K562 (cell line): ENCODE measurements at regions not wholly inside any gene's neighbourhood (a gene's known extent, or its start where the extent isn't known, plus 50 kb on each side); places are given as distances from the start of the nearest gene placed in this dataset.

Experiments
- ADNP ChIP-seq: fragments of 200-800 bp; sonication (Bioruptor generic); IDR thresholded peaks from 2 replicates; pipeline ENCODE4 v1.6.1; 2016; ENCODE audit warnings: missing genetic modification characterization, missing compliant biosample characterization
- CHD2 ChIP-seq: IDR thresholded peaks from 2 replicates; pipeline ENCODE4 v1.6.1; 2011; ENCODE audit warnings: low read depth, low read length
- CREM ChIP-seq: IDR thresholded peaks from 2 replicates; pipeline ENCODE4 v1.6.1; 2014; ENCODE audit warnings: antibody characterized with exemption, low read depth
- CXXC5 ChIP-seq: fragments of 250-450 bp; sonication (Bioruptor Pico); IDR thresholded peaks from 2 replicates; pipeline ENCODE4 v1.8.0; 2022; ENCODE audit warnings: inconsistent platforms, mild to moderate bottlenecking, moderate library complexity
- ETV1 ChIP-seq: fragments of 450-650 bp; conservative IDR thresholded peaks from 2 replicates; pipeline ENCODE4 v1.6.1; 2016; ENCODE audit warnings: missing genetic modification characterization, control low read depth, low read depth, missing compliant biosample characterization
- FOSL1 ChIP-seq: fragments of 200-800 bp; sonication (Bioruptor generic); conservative IDR thresholded peaks from 2 replicates; pipeline ENCODE4 v1.6.1; 2016; ENCODE audit warnings: missing genetic modification characterization, missing compliant biosample characterization
- KDM2B ChIP-seq: fragments of 250-450 bp; sonication (Bioruptor Pico); IDR thresholded peaks from 2 replicates; pipeline ENCODE4 v1.8.0; 2021; ENCODE audit warnings: mild to moderate bottlenecking, moderate library complexity
- KLF16 ChIP-seq: IDR thresholded peaks from 2 replicates; pipeline ENCODE4 v1.6.1; 2016; ENCODE audit warnings: antibody characterized with exemption
- MITF ChIP-seq: IDR thresholded peaks from 2 replicates; pipeline ENCODE4 v1.6.1; 2014; ENCODE audit warnings: antibody characterized with exemption
- MYNN ChIP-seq, 2 experiments: sonication (generic); formaldehyde crosslinking in 1 of 2; IDR thresholded peaks; 2 replicates each; pipeline versions ENCODE4 v1.5.0 to v1.6.1; 2016 to 2020; ENCODE audit warnings: antibody characterized with exemption in 1 of 2, missing genetic modification reagents in 1 of 2
- NRF1 ChIP-seq, 2 experiments: fragments of 450-650 bp; IDR thresholded peaks in 1 of 2; conservative IDR thresholded peaks in 1 of 2; 2 replicates each; pipeline ENCODE4 v1.6.1; 2014; ENCODE audit warnings: mild to moderate bottlenecking in 2 of 2
- PHB2 ChIP-seq: fragments of 450-650 bp; IDR thresholded peaks from 2 replicates; pipeline ENCODE4 v1.6.1; 2017; ENCODE audit warnings: low read depth
- PHF8 ChIP-seq: fragments of 200-600 bp; sonication (generic); IDR thresholded peaks from 2 replicates; pipeline ENCODE4 v1.6.1; 2012; ENCODE audit warnings: mixed run types, mild to moderate bottlenecking, inconsistent platforms, low read length, moderate library complexity, borderline replicate concordance
- PTTG1 ChIP-seq: fragments of 450-650 bp; IDR thresholded peaks from 2 replicates; pipeline ENCODE4 v1.6.1; 2016; ENCODE audit warnings: low read depth, mild to moderate bottlenecking, missing genetic modification characterization, missing compliant biosample characterization
- RBM15 ChIP-seq: fragments of 200-400 bp; formaldehyde crosslinking; IDR thresholded peaks from 2 replicates; pipeline ENCODE4 v1.6.1; 2018; ENCODE audit warnings: mild to moderate bottlenecking, low read length, moderate library complexity; ENCODE audit not compliant: insufficient read depth
- RBM22 ChIP-seq: fragments of 200-400 bp; formaldehyde crosslinking; IDR thresholded peaks from 2 replicates; pipeline ENCODE4 v1.6.1; 2018; ENCODE audit warnings: low read length, low read depth; ENCODE audit not compliant: poor library complexity, severe bottlenecking
- SFPQ ChIP-seq: fragments of 200-400 bp; formaldehyde crosslinking; IDR thresholded peaks from 2 replicates; pipeline ENCODE4 v1.6.1; 2017; ENCODE audit warnings: mild to moderate bottlenecking, low read depth, low read length, moderate library complexity
- STAT5B ChIP-seq: fragments of 250-450 bp; sonication (Bioruptor Pico); IDR thresholded peaks from 2 replicates; pipeline ENCODE4 v1.8.0; 2021; ENCODE audit warnings: mild to moderate bottlenecking, inconsistent platforms
- TCFL5 ChIP-seq: fragments of 250-450 bp; sonication (Bioruptor Pico); conservative IDR thresholded peaks from 2 replicates; pipeline ENCODE4 v1.6.1; 2021; ENCODE audit warnings: mild to moderate bottlenecking, moderate library complexity, matching md5 sums
- USF1 ChIP-seq: sonication (generic); formaldehyde crosslinking; IDR thresholded peaks from 2 replicates; pipeline ENCODE4 v1.9.0; 2022; ENCODE audit warnings: mild to moderate bottlenecking, missing genetic modification reagents
- YBX1 ChIP-seq: fragments of 450-650 bp; IDR thresholded peaks from 2 replicates; pipeline ENCODE4 v1.7.1; 2016; ENCODE audit warnings: mild to moderate bottlenecking
- ZC3H8 ChIP-seq: fragments of 450-650 bp; IDR thresholded peaks from 2 replicates; pipeline ENCODE4 v1.6.1; 2017
- ZFPM2 ChIP-seq: fragments of 250-450 bp; sonication (Bioruptor Pico); IDR thresholded peaks from 2 replicates; pipeline ENCODE4 v1.5.1; 2022; ENCODE audit warnings: mild to moderate bottlenecking
- ZNF212 ChIP-seq: fragments of 450-650 bp; formaldehyde crosslinking; IDR thresholded peaks from 2 replicates; pipeline ENCODE4 v1.4.0; 2020; ENCODE audit warnings: mild to moderate bottlenecking
- ZNF668 ChIP-seq: fragments of 250-450 bp; sonication (Bioruptor Pico); IDR thresholded peaks from 2 replicates; pipeline ENCODE4 v1.8.0; 2022; ENCODE audit warnings: mild to moderate bottlenecking, inconsistent platforms
- ZNF696 ChIP-seq: fragments of 250-450 bp; sonication (Bioruptor Pico); conservative IDR thresholded peaks from 2 replicates; pipeline ENCODE4 v1.4.0; 2020; ENCODE audit warnings: mild to moderate bottlenecking, moderate library complexity
- ZNF830 ChIP-seq: fragments of 250-450 bp; sonication (Bioruptor Pico); IDR thresholded peaks from 2 replicates; pipeline ENCODE4 v1.5.0; 2021; ENCODE audit warnings: mild to moderate bottlenecking
- ZSCAN29 ChIP-seq: fragments of 450-650 bp; IDR thresholded peaks from 2 replicates; pipeline ENCODE4 v1.6.1; 2017

GRCh38 chr7:106598663-106599342 is 62.2 kb downstream of the CCDC71L start (continued):
- TF ChIP-seq USF1 (CRISPR knock-in tag) (peak; percentile 85), NRF1 (conservative IDR thresholded peaks at IDR 0.05 in 1 of 2, IDR thresholded peaks at IDR 0.05 in 1 of 2) (peak; percentile 61 to 63), ZFPM2 (CRISPR knock-in tag) (no peak), PHF8 (no peak), KLF16 (no peak), TCFL5 (CRISPR knock-in tag) (0 out of 2 replicates have a peak, but pooled peaks have one; percentile 30), CREM (peak; percentile 93), ZSCAN29 (no peak), STAT5B (CRISPR knock-in tag) (no peak), ZC3H8 (no peak), FOSL1 (peak; percentile 64; the same call in 1 of the 2 replicates), YBX1 (no peak), ETV1 (tag) (no peak; the same call in 1 of the 2 replicates), ZNF212 (no peak), PTTG1 (tag) (0 out of 2 replicates have a peak, but pooled peaks have one; percentile 22), RBM22 (no peak), CXXC5 (peak; percentile 70), MYNN (IDR thresholded peaks at IDR 0.05) (no peak), MYNN (CRISPR knock-in tag; IDR thresholded peaks at IDR 0.05) (no peak), ZNF830 (CRISPR knock-in tag) (no peak), MITF (peak; percentile 92), ZNF668 (CRISPR knock-in tag) (no peak), ZNF696 (no peak), CHD2 (peak; percentile 97), SFPQ (no peak), PHB2 (no peak), KDM2B (CRISPR knock-in tag) (no peak), ADNP (tag) (no peak), RBM15 (no peak)
